CD4-positive, alpha-beta memory T cell (primary cell): ENCODE measurements at regions not wholly inside any gene's neighbourhood (a gene's known extent, or its start where the extent isn't known, plus 50 kb on each side); places are given as distances from the start of the nearest gene placed in this dataset.

Source experiments
- CTCF ChIA-PET: fragments of 350-600 bp; sonication (Branson Sonifier 250); formaldehyde crosslinking; loops from one replicate; lab custom pipeline; 2021; ENCODE audit warnings: inconsistent platforms; ENCODE audit not compliant: partially characterized antibody; lab: Charles Lee
- POLR2A ChIA-PET: fragments of 350-600 bp; sonication (Branson Sonifier 250); formaldehyde crosslinking; loops from one replicate; lab custom pipeline; 2021; ENCODE audit not compliant: partially characterized antibody; lab: Charles Lee
- DNase-seq, 5 donors: peaks; one replicate each; pipeline versions ENCODE4 v3.0.0 to v3.0.0-alpha.2; 2020 to 2022; ENCODE audit warnings: mixed read lengths in 1 of 5
- H3K27ac ChIP-seq: one replicate; pipeline ENCODE4 v1.7.0; 2013; ENCODE audit warnings: low read depth, low read length
- H3K27me3 ChIP-seq: 2 replicates; pipeline ENCODE4 v1.7.0; 2013; ENCODE audit warnings: mild to moderate bottlenecking, low read length, moderate library complexity; ENCODE audit not compliant: insufficient read depth
- H3K36me3 ChIP-seq: 2 replicates; pipeline ENCODE4 v1.7.0; 2013; ENCODE audit warnings: mild to moderate bottlenecking, low read length, moderate library complexity; ENCODE audit not compliant: insufficient read depth
- H3K4me1 ChIP-seq: 2 replicates; pipeline ENCODE4 v1.7.0; 2013; ENCODE audit warnings: mild to moderate bottlenecking, low read length, moderate library complexity; ENCODE audit not compliant: insufficient read depth
- H3K4me3 ChIP-seq, 2 donors: one replicate each; pipeline ENCODE4 v1.7.0; 2013; ENCODE audit warnings: low read length in 2 of 2, mild to moderate bottlenecking in 1 of 2
- H3K9me3 ChIP-seq, 2 donors: one replicate each; pipeline ENCODE4 v1.7.0; 2013; ENCODE audit warnings: low read length in 2 of 2, control low read depth in 1 of 2; ENCODE audit not compliant: control insufficient read depth in 1 of 2
- H3K27ac Mint-ChIP-seq, 7 donors: one replicate each; pipeline ENCODE4 v1.8.0; 2020 to 2021; ENCODE audit warnings: mixed read lengths in 7 of 7, mild to moderate bottlenecking in 6 of 7, inconsistent platforms in 3 of 7, moderate library complexity in 3 of 7
- H3K27me3 Mint-ChIP-seq, 2 donors: one replicate each; pipeline ENCODE4 v1.8.0; 2020 to 2021; ENCODE audit warnings: mixed read lengths in 2 of 2
- H3K36me3 Mint-ChIP-seq, 2 donors: one replicate each; pipeline ENCODE4 v1.8.0; 2020 to 2021; ENCODE audit warnings: mixed read lengths in 2 of 2, inconsistent platforms in 1 of 2, mild to moderate bottlenecking in 1 of 2
- H3K4me1 Mint-ChIP-seq, 4 donors: one replicate each; pipeline ENCODE4 v1.8.0; 2020 to 2021; ENCODE audit warnings: mixed read lengths in 4 of 4, mild to moderate bottlenecking in 1 of 4
- H3K4me3 Mint-ChIP-seq, 8 donors: one replicate each; pipeline ENCODE4 v1.8.0; 2020 to 2021; ENCODE audit warnings: mixed read lengths in 8 of 8, mild to moderate bottlenecking in 7 of 8, moderate library complexity in 6 of 8, inconsistent platforms in 3 of 8
- H3K9me3 Mint-ChIP-seq, 8 donors: one replicate each; pipeline ENCODE4 v1.8.0; 2020 to 2021; ENCODE audit warnings: mixed read lengths in 8 of 8, mild to moderate bottlenecking in 5 of 8, inconsistent platforms in 3 of 8, moderate library complexity in 1 of 8
- intact Hi-C: fragments of 100-400 bp; cut with micrococcal nuclease; formaldehyde crosslinking; loops from one replicate; pipeline ENCODE4 v1.15.1; 2023

GRCh38 chr21:16279731-16280581 is 550.2 kb downstream of the USP25 start:
- Histone ChIP-seq H3K36me3 (no peaks in the 10 kb centered on the region), H3K9me3 (no peaks in the 10 kb centered on the region), H3K4me1 (no peaks in the 10 kb centered on the region), H3K27me3 (no peaks in the 10 kb centered on the region), H3K27ac (no peak overlapping the region), H3K4me3 (no peak overlapping the region)
- Mint-ChIP-seq H3K4me3 (no peak overlapping the region), H3K9me3 (no peaks in the 10 kb centered on the region), H3K27me3 (no peaks in the 10 kb centered on the region), H3K36me3 (no peaks in the 10 kb centered on the region), H3K4me1 (no peaks in the 10 kb centered on the region), H3K27ac (no peak overlapping the region)
- ChIA-PET POLR2A (no interaction called here), CTCF (no interaction called here)
- no peak for DNase-seq
- intact Hi-C loops: no loop called here

DNA sequence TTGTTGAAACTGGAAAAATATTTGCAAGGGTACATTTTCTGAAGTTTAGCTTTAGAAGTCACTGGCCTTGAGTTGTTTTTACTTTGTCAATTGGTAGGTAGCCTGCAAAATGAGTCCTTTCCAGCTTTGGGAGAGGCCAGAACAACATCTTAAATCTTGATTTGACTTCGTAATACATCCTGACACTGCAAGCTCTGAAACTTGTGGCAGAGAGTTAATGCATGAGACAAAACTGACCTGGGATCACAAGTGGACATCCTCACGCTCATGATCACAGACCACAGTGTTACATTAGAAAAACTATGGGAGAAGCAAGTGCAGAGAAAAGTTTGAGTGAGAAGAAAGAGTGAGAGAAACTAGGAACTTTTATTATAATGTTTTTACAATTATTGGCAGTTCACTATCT is 550.9 kb downstream of the USP25 start:
- no peaks in the 10 kb centered on the region for H3K9me3 ChIP-seq
- no peak overlapping the region for H3K4me3 ChIP-seq
- no peaks in the 10 kb centered on the region for H3K4me1 ChIP-seq
- ChIA-PET CTCF (no interaction called here), POLR2A (no interaction called here)
- Mint-ChIP-seq H3K9me3 (no peaks in the 10 kb centered on the region), H3K27me3 (no peaks in the 10 kb centered on the region), H3K4me3 (no peak overlapping the region), H3K36me3 (no peaks in the 10 kb centered on the region), H3K27ac (no peak overlapping the region), H3K4me1 (no peaks in the 10 kb centered on the region)
- H3K27me3 ChIP-seq: no peaks in the 10 kb centered on the region
- DNase-seq: no peak
- intact Hi-C loops: no loop called here
- no peaks in the 10 kb centered on the region for H3K36me3 ChIP-seq
- H3K27ac ChIP-seq: no peak overlapping the region

GRCh38 chr21:16283516-16283915 is 553.7 kb downstream of the USP25 start:
- Histone ChIP-seq H3K4me3 (no peak overlapping the region), H3K36me3 (no peaks in the 10 kb centered on the region), H3K4me1 (no peaks in the 10 kb centered on the region), H3K27me3 (no peaks in the 10 kb centered on the region), H3K9me3 (no peaks in the 10 kb centered on the region), H3K27ac (no peak overlapping the region)
- H3K36me3 Mint-ChIP-seq: no peaks in the 10 kb centered on the region
- no peaks in the 10 kb centered on the region for H3K4me1 Mint-ChIP-seq
- no peak for DNase-seq
- H3K27ac Mint-ChIP-seq: no peak overlapping the region
- no peaks in the 10 kb centered on the region for H3K9me3 Mint-ChIP-seq
- CTCF ChIA-PET: no interaction called here
- intact Hi-C loops: no loop called here
- H3K27me3 Mint-ChIP-seq: no peaks in the 10 kb centered on the region
- POLR2A ChIA-PET: no interaction called here
- H3K4me3 Mint-ChIP-seq: no peak overlapping the region

GRCh38 chr21:16285605-16286126 is 555.9 kb downstream of the USP25 start:
- H3K27me3 Mint-ChIP-seq: no peaks in the 10 kb centered on the region
- intact Hi-C loops: no loop called here
- no peaks in the 10 kb centered on the region for H3K4me1 ChIP-seq
- CTCF ChIA-PET: no interaction called here
- H3K4me3 Mint-ChIP-seq: no peak overlapping the region
- POLR2A ChIA-PET: no interaction called here
- no peaks in the 10 kb centered on the region for H3K36me3 ChIP-seq
- no peaks in the 10 kb centered on the region for H3K9me3 ChIP-seq
- H3K27ac Mint-ChIP-seq: no peak overlapping the region
- DNase-seq: no peak
- H3K27me3 ChIP-seq: no peaks in the 10 kb centered on the region
- no peak overlapping the region for H3K27ac ChIP-seq
- no peaks in the 10 kb centered on the region for H3K4me1 Mint-ChIP-seq
- no peak overlapping the region for H3K4me3 ChIP-seq
- no peaks in the 10 kb centered on the region for H3K9me3 Mint-ChIP-seq
- H3K36me3 Mint-ChIP-seq: no peaks in the 10 kb centered on the region

DNA sequence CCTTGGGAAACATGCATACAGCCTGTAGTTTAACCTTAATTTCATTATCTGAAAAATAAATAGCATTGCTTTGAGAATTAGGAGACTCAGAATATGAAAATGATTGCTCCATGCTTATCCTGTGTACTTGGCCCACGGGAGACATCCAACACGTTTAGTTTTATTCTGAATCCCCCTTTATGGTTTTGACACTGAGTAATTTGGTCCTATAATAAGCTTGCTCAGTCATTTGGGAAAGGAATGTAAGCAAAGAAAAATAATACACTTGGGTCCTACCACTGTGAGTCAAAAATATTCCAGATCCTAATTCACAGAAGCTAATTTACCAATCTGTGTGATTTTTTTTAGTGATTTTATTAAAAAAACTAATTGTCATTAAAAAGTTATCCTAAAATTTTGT is 557.3 kb downstream of the USP25 start:
- no peak overlapping the region for H3K27ac ChIP-seq
- Mint-ChIP-seq H3K4me3 (no peak overlapping the region), H3K9me3 (no peaks in the 10 kb centered on the region), H3K27me3 (no peaks in the 10 kb centered on the region), H3K4me1 (no peaks in the 10 kb centered on the region), H3K36me3 (no peaks in the 10 kb centered on the region), H3K27ac (no peak overlapping the region)
- no peaks in the 10 kb centered on the region for H3K36me3 ChIP-seq
- no peak for DNase-seq
- H3K4me1 ChIP-seq: no peaks in the 10 kb centered on the region
- no peak overlapping the region for H3K4me3 ChIP-seq
- intact Hi-C loops: no loop called here
- H3K27me3 ChIP-seq: no peaks in the 10 kb centered on the region
- POLR2A ChIA-PET: no interaction called here
- no peaks in the 10 kb centered on the region for H3K9me3 ChIP-seq
- CTCF ChIA-PET: no interaction called here

- no peak for DNase-seq
- no peak overlapping the region for H3K4me3 ChIP-seq
- ChIA-PET POLR2A (no interaction called here), CTCF (no interaction called here)
- H3K4me1 ChIP-seq: no peaks in the 10 kb centered on the region
- Mint-ChIP-seq H3K4me1 (no peaks in the 10 kb centered on the region), H3K27ac (no peak overlapping the region), H3K36me3 (no peaks in the 10 kb centered on the region), H3K4me3 (no peak overlapping the region), H3K9me3 (no peaks in the 10 kb centered on the region), H3K27me3 (no peaks in the 10 kb centered on the region)
- H3K27ac ChIP-seq: no peak overlapping the region
- no peaks in the 10 kb centered on the region for H3K9me3 ChIP-seq
- H3K36me3 ChIP-seq: no peaks in the 10 kb centered on the region
- intact Hi-C loops: no loop called here
- H3K27me3 ChIP-seq: no peaks in the 10 kb centered on the region
Measured at GRCh38 chr21:16291296-16291695, 561.5 kb downstream of the USP25 start.

GRCh38 chr21:16294128-16294527 is 564.3 kb downstream of the USP25 start:
- Mint-ChIP-seq H3K4me1 (no peaks in the 10 kb centered on the region), H3K36me3 (no peaks in the 10 kb centered on the region), H3K4me3 (no peak overlapping the region), H3K9me3 (peaks cover 0 to 3% (median 0%) of the 10 kb centered on the region in 8 donors), H3K27ac (no peak overlapping the region), H3K27me3 (no peaks in the 10 kb centered on the region)
- POLR2A ChIA-PET: no interaction called here
- H3K36me3 ChIP-seq: no peaks in the 10 kb centered on the region
- H3K27ac ChIP-seq: no peak overlapping the region
- H3K4me3 ChIP-seq: no peak overlapping the region
- intact Hi-C loops: no loop called here
- CTCF ChIA-PET: no interaction called here
- no peaks in the 10 kb centered on the region for H3K9me3 ChIP-seq
- no peaks in the 10 kb centered on the region for H3K27me3 ChIP-seq
- no peaks in the 10 kb centered on the region for H3K4me1 ChIP-seq
- no peak for DNase-seq
